OCI-LY7 (cell line): ENCODE measurements at regions not wholly inside any gene's neighbourhood (a gene's known extent, or its start where the extent isn't known, plus 50 kb on each side); places are given as distances from the start of the nearest gene placed in this dataset.

ENCODE experiments used
- BruUV-seq: library from RNA; stranded (reverse); fragments of 400-500 nt; replicated peaks from 2 replicates; lab custom pipeline; 2021; lab: Mats Ljungman, UMichigan
- CTCF ChIA-PET: fragments of 300-600 bp; sonication (Branson Sonifier 250); formaldehyde crosslinking; loops from one replicate; lab custom pipeline; 2022; ENCODE audit warnings: antibody characterized with exemption; ENCODE audit not compliant: unreplicated experiment; lab: Charles Lee
- POLR2A ChIA-PET: fragments of 300-600 bp; sonication (Branson Sonifier 250); formaldehyde crosslinking; loops from one replicate; lab custom pipeline; 2022; ENCODE audit warnings: antibody characterized with exemption; lab: Charles Lee
- DNase-seq: peaks from one replicate; pipeline ENCODE4 v3.0.0-alpha.2; 2015; ENCODE audit warnings: low spot score
- H2AFZ ChIP-seq: fragments of 200-600 bp; sonication (generic), shearing (Covaris generic); 2 replicates; pipeline ENCODE4 v1.6.1; 2014; ENCODE audit warnings: mild to moderate bottlenecking, antibody characterized with exemption, low read length, moderate library complexity
- H3K27ac ChIP-seq: fragments of 200-600 bp; sonication (generic); 2 replicates; pipeline ENCODE4 v1.5.1; 2014; ENCODE audit warnings: mixed run types, low read depth, mild to moderate bottlenecking, moderate library complexity, low read length, inconsistent platforms; ENCODE audit not compliant: poor library complexity, severe bottlenecking
- H3K36me3 ChIP-seq: fragments of 200-600 bp; sonication (generic); 2 replicates; pipeline ENCODE4 v1.6.1; 2014; ENCODE audit warnings: mild to moderate bottlenecking, antibody characterized with exemption, low read length, moderate library complexity, mixed read lengths; ENCODE audit not compliant: insufficient read depth
- H3K4me1 ChIP-seq: fragments of 200-600 bp; sonication (generic); 2 replicates; pipeline ENCODE4 v1.5.1; 2014; ENCODE audit warnings: mild to moderate bottlenecking, low read length; ENCODE audit not compliant: insufficient read depth, poor library complexity, severe bottlenecking
- H3K4me2 ChIP-seq: fragments of 200-600 bp; sonication (generic); 2 replicates; pipeline ENCODE4 v1.6.1; 2014; ENCODE audit warnings: mild to moderate bottlenecking, low read length
- H3K4me3 ChIP-seq: fragments of 200-600 bp; sonication (generic); 2 replicates; pipeline ENCODE4 v1.5.1; 2014; ENCODE audit warnings: mild to moderate bottlenecking, low read depth, low read length; ENCODE audit not compliant: poor library complexity, severe bottlenecking
- H3K79me2 ChIP-seq: fragments of 200-600 bp; sonication (generic); 2 replicates; pipeline ENCODE4 v1.6.1; 2016; ENCODE audit warnings: low read depth, mild to moderate bottlenecking, low read length, moderate library complexity, mixed read lengths; ENCODE audit not compliant: insufficient read depth
- H3K9me2 ChIP-seq: fragments of 200-600 bp; sonication (generic); 2 replicates; pipeline ENCODE4 v1.6.1; 2016; ENCODE audit warnings: mild to moderate bottlenecking, low read length, mixed read lengths; ENCODE audit not compliant: insufficient read depth
- H3K9me3 ChIP-seq: fragments of 200-600 bp; sonication (generic); 2 replicates; pipeline ENCODE4 v1.6.1; 2014; ENCODE audit warnings: mild to moderate bottlenecking, mixed run types, low read length, mixed read lengths
- H4K20me1 ChIP-seq: fragments of 200-600 bp; sonication (generic); 2 replicates; pipeline ENCODE4 v1.6.1; 2014; ENCODE audit warnings: mild to moderate bottlenecking, antibody characterized with exemption, low read length, moderate library complexity, mixed read lengths; ENCODE audit not compliant: insufficient read depth
- CTCF ChIP-seq: fragments of 200-600 bp; sonication (generic); conservative IDR thresholded peaks from 2 replicates; pipeline ENCODE4 v1.5.1; 2014; ENCODE audit warnings: mild to moderate bottlenecking, antibody characterized with exemption, low read length, moderate library complexity, mixed read lengths
- EZH2phosphoT487 ChIP-seq: fragments of 200-600 bp; sonication (generic); IDR thresholded peaks from 2 replicates; pipeline ENCODE4 v1.6.1; 2018; ENCODE audit warnings: low read depth, borderline replicate concordance, mild to moderate bottlenecking, mixed run types, antibody characterized with exemption, low read length, moderate library complexity, mixed read lengths
- intact Hi-C: fragments of 100-400 bp; cut with micrococcal nuclease; formaldehyde crosslinking; loops from one replicate; pipeline ENCODE4 v1.10.0; 2022; ENCODE audit not compliant: unreplicated experiment

- DNase-seq = no peak
- H3K4me1 ChIP-seq = no peaks in the 10 kb centered on the region
- CTCF ChIA-PET = no interaction called here
- no peak overlapping the region for H3K27ac ChIP-seq
- no peak for TF ChIP-seq EZH2phosphoT487
- TF ChIP-seq CTCF = no peak
- no peaks in the 10 kb centered on the region for H4K20me1 ChIP-seq
- POLR2A ChIA-PET = interaction anchor here (1.1 kb wide), 1 partner anchor 10 kb away, joined by 4 read pairs; no protein-coding TSS in a partner anchor
- no TSS peak for BruUV-seq
- no peak overlapping the region for H3K4me3 ChIP-seq
- H3K36me3 ChIP-seq = no peaks in the 10 kb centered on the region
- no peaks in the 10 kb centered on the region for H3K9me2 ChIP-seq
- H3K9me3 ChIP-seq = no peaks in the 10 kb centered on the region
- no peak overlapping the region for H3K4me2 ChIP-seq
- no peaks in the 10 kb centered on the region for H3K79me2 ChIP-seq
- intact Hi-C loops = no loop called here
- H2AFZ ChIP-seq = no peak overlapping the region
Measured at GRCh38 chr12:116647813-116648212, 88.6 kb downstream of the MAP1LC3B2 start.

DNA sequence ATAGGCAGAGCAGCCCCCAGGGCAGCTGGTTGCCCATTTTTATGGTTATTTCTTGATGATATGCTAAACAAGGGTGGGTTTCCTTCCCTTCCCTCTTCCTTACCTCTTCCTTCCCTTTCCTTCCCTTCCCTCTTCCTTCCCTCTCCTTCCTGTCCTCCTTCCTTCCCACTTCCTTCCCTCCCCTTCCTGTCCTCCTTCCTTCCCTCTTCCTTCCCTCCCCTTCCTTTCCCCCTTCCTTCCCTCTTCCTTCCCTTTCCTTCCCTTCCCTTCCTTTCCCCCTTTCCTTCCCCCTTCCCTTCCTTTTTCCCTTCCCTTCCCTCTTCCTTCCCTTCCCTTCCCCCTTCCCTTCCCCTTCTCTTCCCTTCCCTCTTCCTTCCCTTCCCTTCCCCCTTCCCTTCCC lies 87.7 kb downstream of the MAP1LC3B2 start:
- Histone ChIP-seq H3K36me3 (no peaks in the 10 kb centered on the region), H4K20me1 (no peaks in the 10 kb centered on the region), H2AFZ (no peak overlapping the region), H3K4me1 (no peaks in the 10 kb centered on the region), H3K4me3 (no peak overlapping the region), H3K9me3 (no peaks in the 10 kb centered on the region), H3K4me2 (no peak overlapping the region), H3K27ac (no peak overlapping the region), H3K79me2 (no peaks in the 10 kb centered on the region), H3K9me2 (no peaks in the 10 kb centered on the region)
- ChIA-PET POLR2A (no interaction called here), CTCF (no interaction called here)
- intact Hi-C loops = no loop called here
- DNase-seq = no peak
- BruUV-seq = no TSS peak
- TF ChIP-seq CTCF = no peak
- no peak for TF ChIP-seq EZH2phosphoT487

DNA sequence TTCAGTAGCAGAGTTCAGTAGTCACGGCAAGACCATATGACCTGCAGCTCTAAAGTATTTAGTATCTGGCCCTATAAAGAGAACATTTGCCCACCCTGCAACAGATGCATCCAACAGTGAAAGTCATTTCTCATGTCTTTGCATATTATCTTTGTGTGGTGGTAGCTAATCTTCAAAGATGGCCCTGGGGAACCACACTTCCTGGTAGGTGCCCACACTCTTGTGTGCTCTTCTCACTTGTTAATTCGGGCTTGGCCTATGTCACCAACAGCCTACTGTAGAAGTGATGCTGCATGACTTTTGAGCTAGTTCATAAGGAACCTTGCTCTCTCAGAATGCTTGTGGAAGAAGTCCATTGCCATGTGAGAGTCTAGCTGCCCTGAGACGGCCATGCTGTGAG lies 85.6 kb downstream of the MAP1LC3B2 start:
- ChIA-PET POLR2A (interaction anchor here (1.0 kb wide), 1 partner anchor 18 kb away, joined by 3 read pairs; no protein-coding TSS in a partner anchor), CTCF (interaction anchor here (0.6 kb wide), 1 partner anchor 496 kb away, joined by 3 read pairs; no protein-coding TSS in a partner anchor)
- Histone ChIP-seq H3K9me3 (no peaks in the 10 kb centered on the region), H4K20me1 (no peaks in the 10 kb centered on the region), H3K4me3 (no peak overlapping the region), H3K27ac (no peak overlapping the region), H3K4me2 (no peak overlapping the region), H2AFZ (no peak overlapping the region), H3K79me2 (no peaks in the 10 kb centered on the region), H3K36me3 (no peaks in the 10 kb centered on the region), H3K9me2 (no peaks in the 10 kb centered on the region), H3K4me1 (no peaks in the 10 kb centered on the region)
- no TSS peak for BruUV-seq
- intact Hi-C loops = no loop called here
- DNase-seq = no peak
- TF ChIP-seq EZH2phosphoT487 (no peak), CTCF (no peak)
